ENCODE measurements at regions not wholly inside any gene's neighbourhood (a gene's known extent, or its start where the extent isn't known, plus 50 kb on each side); places are given as distances from the start of the nearest gene placed in this dataset.

DNA sequence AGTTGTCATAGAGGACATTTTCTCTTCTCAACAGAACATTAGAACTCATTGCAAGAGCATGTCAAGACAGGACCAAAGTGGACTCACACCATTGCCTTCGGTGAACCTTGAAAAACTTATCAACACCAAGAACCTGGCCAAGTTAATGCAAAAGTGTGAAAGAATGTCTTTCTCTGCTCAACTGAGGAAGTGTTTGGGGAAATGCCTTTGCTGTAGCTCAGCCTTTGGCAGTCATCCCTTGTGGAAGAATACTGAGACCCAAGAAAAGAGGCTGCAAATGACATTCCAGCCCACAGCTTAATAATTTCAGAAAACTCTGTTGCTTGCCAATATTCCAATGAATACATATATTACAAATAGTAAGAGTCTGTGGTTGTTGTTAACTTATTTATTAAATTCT is 728.8 kb upstream of the PIK3C3 start:
- H3K36me3 ChIP-seq: no peaks in the 10 kb centered on the region
- H3K4me3 ChIP-seq: no peak overlapping the region

DNA sequence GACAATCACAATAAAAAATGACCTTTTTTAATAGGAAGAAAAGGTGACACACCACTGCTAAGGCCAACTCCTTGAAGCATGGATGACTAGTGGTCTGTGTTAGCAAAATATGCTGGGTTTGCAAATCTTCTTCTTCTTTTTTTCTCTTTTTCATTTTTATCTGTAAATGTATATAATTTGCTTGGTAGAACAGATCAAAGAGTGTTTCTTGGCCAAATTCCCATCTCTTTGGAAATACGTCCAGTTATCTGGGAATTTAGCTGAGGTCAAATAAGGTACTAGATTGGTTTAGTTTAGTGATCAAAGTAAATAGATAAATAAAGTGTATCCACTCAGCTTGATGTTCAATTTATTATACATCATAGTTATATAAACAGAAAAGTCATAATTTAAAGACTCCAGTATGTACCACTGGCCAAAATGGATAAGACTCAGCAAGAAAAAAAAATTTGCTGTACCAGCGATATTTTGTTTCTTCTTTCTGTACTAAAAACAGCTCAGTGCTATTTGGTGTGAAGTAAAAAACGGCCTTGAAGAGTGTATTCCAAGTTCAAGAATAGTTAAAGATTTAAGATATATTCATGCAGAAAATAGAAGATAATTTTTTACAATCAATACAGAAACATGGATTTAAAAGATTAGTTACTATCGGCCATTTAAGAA is 738.6 kb upstream of the PIK3C3 start:
- Histone ChIP-seq H3K27ac (no peak overlapping the region), H3K27me3 (replicated peaks) (no peaks in the 10 kb centered on the region)
- no peak for DNase-seq (ENCODE audit: low read depth in 1 of 2, low spot score in 2 of 2)

More for the DNA sequence above, 728.8 kb upstream of the PIK3C3 start:
- Histone ChIP-seq H3K27me3 (replicated peaks) (no peaks in the 10 kb centered on the region), H3K9me3 (replicated peaks) (no peaks in the 10 kb centered on the region), H3K27ac (no peak overlapping the region), H3K4me1 (replicated peaks) (no peaks in the 10 kb centered on the region)
- DNase-seq (ENCODE audit: low read depth in 1 of 2, low spot score in 2 of 2): no peak

DNA sequence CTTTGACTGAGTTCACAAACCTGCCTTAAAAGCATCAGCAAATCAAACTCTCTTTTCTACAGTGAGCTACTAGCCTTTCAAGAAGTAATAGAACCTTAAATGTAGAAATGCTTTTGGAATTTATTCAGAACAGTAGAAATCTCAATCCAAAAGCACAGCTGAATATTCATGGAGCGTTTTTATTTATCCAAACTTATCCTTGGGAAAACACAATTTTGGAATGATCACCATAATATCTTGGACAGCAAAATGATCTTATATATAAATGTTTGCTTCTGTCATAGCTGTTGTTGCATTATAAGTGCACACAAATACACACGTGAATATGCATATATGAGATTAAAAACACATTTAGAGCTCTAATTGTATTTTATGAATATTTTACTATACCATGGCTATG is 747.3 kb upstream of the PIK3C3 start:
- Histone ChIP-seq H3K9me3 (replicated peaks) (no peaks in the 10 kb centered on the region), H3K4me3 (no peak overlapping the region), H3K4me1 (replicated peaks) (no peaks in the 10 kb centered on the region), H3K27ac (no peak overlapping the region), H3K27me3 (replicated peaks) (no peaks in the 10 kb centered on the region), H3K36me3 (no peaks in the 10 kb centered on the region)
- DNase-seq (ENCODE audit: low read depth in 1 of 2, low spot score in 2 of 2): no peak

More for the DNA sequence above, 738.6 kb upstream of the PIK3C3 start:
- no peak overlapping the region for H3K4me3 ChIP-seq
- no peaks in the 10 kb centered on the region for H3K36me3 ChIP-seq
- H3K9me3 ChIP-seq (replicated peaks): no peaks in the 10 kb centered on the region
- H3K4me1 ChIP-seq (replicated peaks): no peaks in the 10 kb centered on the region

DNA sequence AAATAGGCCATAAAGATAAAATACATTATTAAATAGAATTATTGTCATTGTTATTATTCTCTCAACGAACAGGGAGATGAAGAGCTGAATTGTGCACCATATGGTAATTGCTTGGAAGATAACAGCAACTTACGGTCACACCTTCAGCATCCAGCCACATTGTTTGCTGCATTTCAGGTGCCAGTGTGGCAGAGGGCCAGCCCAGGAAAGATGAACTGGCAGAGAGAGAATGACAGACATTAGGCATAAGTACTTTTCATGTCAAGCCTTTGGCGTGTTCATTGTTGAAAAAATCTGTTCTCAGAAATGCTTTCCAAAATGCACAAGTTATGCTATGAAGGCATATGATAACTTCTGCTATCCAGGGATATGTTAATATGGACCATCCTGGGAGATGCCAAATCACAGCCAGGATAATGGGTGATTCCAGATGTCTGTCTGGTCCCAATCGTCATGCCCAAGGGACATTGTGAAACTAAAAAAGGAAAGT is 748.6 kb upstream of the PIK3C3 start:
- Histone ChIP-seq H3K27me3 (replicated peaks) (no peaks in the 10 kb centered on the region), H3K27ac (no peak overlapping the region), H3K36me3 (no peaks in the 10 kb centered on the region), H3K4me1 (replicated peaks) (no peaks in the 10 kb centered on the region), H3K4me3 (no peak overlapping the region), H3K9me3 (replicated peaks) (no peaks in the 10 kb centered on the region)
- no peak for DNase-seq (ENCODE audit: low read depth in 1 of 2, low spot score in 2 of 2)

DNA sequence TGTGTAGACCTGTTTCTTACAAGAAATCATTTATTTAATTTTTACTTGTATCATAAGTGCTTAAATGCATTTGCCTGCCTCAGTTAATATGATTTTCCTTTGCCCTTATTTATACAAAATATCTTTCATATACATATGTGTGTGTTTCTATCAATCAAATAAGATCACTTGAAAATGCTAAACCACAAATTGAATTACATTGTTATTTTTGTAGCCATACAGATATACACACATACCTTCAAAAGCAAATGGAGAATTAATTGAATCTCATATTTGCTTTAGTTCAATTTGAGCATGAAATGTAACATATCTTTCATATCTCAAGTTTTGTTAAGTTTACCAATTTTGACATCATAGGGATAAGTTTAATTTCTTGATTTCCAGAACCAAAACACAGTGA is 755.8 kb upstream of the PIK3C3 start:
- no peaks in the 10 kb centered on the region for H3K9me3 ChIP-seq (replicated peaks)
- H3K27me3 ChIP-seq (replicated peaks): no peaks in the 10 kb centered on the region
- H3K4me3 ChIP-seq: no peak overlapping the region
- no peak overlapping the region for H3K27ac ChIP-seq
- DNase-seq (ENCODE audit: low read depth in 1 of 2, low spot score in 2 of 2): no peak
- H3K4me1 ChIP-seq (replicated peaks): no peaks in the 10 kb centered on the region
- H3K36me3 ChIP-seq: no peaks in the 10 kb centered on the region

DNA sequence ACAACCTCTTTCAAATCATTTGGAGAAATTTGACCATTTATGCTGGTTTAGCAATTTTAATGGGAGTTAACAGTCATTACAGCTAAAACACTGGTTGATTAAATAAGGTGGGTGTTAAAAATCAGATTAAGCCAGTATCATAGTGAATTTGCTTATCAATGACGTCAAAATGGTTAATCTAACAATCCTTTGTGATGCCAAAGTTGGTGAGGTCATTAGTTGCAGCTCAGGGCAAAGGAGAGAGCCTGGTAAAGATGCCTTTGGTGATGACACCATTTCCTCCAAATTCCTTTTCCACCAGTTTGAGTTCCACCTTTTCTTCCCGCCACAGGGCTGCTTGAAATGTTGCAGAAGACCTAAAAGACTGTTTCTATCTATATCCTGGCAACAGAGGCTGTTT is 757.1 kb upstream of the PIK3C3 start:
- H3K36me3 ChIP-seq: no peaks in the 10 kb centered on the region
- DNase-seq (ENCODE audit: low read depth in 1 of 2, low spot score in 2 of 2): no peak
- H3K27me3 ChIP-seq (replicated peaks): no peaks in the 10 kb centered on the region
- no peak overlapping the region for H3K27ac ChIP-seq
- H3K9me3 ChIP-seq (replicated peaks): no peaks in the 10 kb centered on the region
- no peaks in the 10 kb centered on the region for H3K4me1 ChIP-seq (replicated peaks)
- H3K4me3 ChIP-seq: no peak overlapping the region

DNA sequence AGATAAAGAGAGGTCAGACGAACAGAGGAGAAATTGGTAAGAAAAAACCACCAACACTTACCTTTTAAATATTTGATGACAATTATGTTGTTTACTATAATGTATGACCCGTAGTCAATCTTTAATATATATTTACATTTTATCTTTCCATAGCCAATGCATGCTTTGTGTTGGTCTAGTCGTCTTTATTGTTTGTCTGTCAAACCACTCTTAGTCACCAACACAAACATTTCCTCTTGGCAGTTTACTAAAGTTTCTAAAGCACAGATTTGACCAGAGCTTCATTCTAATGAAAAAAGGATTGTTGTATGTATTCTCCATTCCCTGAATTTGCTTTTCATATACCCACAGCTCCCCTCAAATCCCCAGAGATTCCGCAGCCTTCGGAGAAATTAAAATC is 784.7 kb upstream of the PIK3C3 start:
- no peak for DNase-seq (ENCODE audit: low read depth in 1 of 2, low spot score in 2 of 2)
- H3K4me3 ChIP-seq: no peak overlapping the region
- H3K36me3 ChIP-seq: no peaks in the 10 kb centered on the region
- H3K9me3 ChIP-seq (replicated peaks): no peaks in the 10 kb centered on the region
- no peak overlapping the region for H3K27ac ChIP-seq
- no peaks in the 10 kb centered on the region for H3K27me3 ChIP-seq (replicated peaks)
- no peaks in the 10 kb centered on the region for H3K4me1 ChIP-seq (replicated peaks)

DNA sequence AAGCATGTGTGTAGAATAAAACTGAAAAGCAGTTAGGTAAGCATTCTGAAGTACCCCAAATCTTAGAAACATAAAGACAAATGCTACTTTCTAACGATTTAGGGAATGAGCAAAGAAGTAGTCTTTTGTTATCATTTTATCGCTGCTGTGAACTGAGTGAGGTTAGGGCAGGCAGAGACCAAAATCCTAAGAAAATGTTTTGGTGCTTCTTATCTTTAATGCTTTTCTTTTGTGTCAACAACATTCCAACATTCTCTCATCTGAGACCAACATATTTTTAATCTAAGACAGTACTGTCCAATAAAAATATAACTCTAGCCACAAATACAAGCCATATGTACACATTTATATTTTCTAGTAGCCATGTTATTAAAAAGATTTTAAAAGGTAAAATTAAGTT is 789.4 kb upstream of the PIK3C3 start:
- DNase-seq (ENCODE audit: low read depth in 1 of 2, low spot score in 2 of 2): no peak
- H3K36me3 ChIP-seq: no peaks in the 10 kb centered on the region

DNA sequence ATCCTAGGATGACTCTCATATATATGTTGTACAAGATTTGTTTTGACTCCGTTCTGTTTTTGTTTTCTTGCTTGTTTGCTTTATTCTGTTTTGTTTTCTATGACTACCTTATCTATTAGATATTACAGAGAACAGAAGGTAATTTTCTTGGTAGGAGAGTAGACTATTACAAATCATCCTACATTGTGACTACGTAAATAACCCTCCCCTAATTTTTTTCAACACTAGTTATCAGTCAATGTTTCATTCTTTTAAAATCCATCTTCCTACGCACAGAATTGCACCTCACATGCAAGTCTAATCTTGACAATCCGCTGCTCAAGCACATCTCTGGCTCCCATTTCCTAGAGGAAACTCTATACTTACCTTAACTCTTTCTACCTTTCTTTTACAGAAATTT is 792.3 kb upstream of the PIK3C3 start:
- Histone ChIP-seq H3K4me1 (replicated peaks) (no peaks in the 10 kb centered on the region), H3K36me3 (no peaks in the 10 kb centered on the region), H3K27ac (no peak overlapping the region), H3K4me3 (no peak overlapping the region), H3K27me3 (replicated peaks) (no peaks in the 10 kb centered on the region), H3K9me3 (replicated peaks) (no peaks in the 10 kb centered on the region)
- no peak for DNase-seq (ENCODE audit: low read depth in 1 of 2, low spot score in 2 of 2)

More for the DNA sequence above, 789.4 kb upstream of the PIK3C3 start:
- Histone ChIP-seq H3K9me3 (replicated peaks) (no peaks in the 10 kb centered on the region), H3K27me3 (replicated peaks) (no peaks in the 10 kb centered on the region), H3K4me1 (replicated peaks) (no peaks in the 10 kb centered on the region), H3K27ac (no peak overlapping the region), H3K4me3 (no peak overlapping the region)

DNA sequence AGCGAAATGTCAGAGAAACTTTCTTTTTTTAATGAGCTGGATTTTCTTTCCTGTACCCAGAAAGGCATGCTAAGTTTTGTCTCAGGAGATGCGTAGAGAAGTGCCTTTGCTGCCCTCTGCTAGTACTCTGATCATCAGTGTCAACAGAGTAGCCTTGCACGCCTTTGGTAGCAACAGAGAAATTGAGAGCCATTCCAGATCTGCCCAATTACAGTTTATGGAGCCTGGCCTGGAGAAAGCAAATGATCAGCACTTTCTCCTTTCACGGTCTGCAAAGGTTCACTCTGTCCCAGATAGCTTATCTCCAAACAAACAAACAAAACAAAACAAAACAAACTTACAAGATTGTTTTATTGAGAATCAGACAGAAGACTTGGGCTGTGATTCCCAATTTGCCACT is 792.8 kb upstream of the PIK3C3 start:
- Histone ChIP-seq H3K27ac (no peak overlapping the region), H3K9me3 (replicated peaks) (no peaks in the 10 kb centered on the region), H3K36me3 (no peaks in the 10 kb centered on the region), H3K4me3 (no peak overlapping the region), H3K27me3 (replicated peaks) (no peaks in the 10 kb centered on the region), H3K4me1 (replicated peaks) (no peaks in the 10 kb centered on the region)
- no peak for DNase-seq (ENCODE audit: low read depth in 1 of 2, low spot score in 2 of 2)

DNA sequence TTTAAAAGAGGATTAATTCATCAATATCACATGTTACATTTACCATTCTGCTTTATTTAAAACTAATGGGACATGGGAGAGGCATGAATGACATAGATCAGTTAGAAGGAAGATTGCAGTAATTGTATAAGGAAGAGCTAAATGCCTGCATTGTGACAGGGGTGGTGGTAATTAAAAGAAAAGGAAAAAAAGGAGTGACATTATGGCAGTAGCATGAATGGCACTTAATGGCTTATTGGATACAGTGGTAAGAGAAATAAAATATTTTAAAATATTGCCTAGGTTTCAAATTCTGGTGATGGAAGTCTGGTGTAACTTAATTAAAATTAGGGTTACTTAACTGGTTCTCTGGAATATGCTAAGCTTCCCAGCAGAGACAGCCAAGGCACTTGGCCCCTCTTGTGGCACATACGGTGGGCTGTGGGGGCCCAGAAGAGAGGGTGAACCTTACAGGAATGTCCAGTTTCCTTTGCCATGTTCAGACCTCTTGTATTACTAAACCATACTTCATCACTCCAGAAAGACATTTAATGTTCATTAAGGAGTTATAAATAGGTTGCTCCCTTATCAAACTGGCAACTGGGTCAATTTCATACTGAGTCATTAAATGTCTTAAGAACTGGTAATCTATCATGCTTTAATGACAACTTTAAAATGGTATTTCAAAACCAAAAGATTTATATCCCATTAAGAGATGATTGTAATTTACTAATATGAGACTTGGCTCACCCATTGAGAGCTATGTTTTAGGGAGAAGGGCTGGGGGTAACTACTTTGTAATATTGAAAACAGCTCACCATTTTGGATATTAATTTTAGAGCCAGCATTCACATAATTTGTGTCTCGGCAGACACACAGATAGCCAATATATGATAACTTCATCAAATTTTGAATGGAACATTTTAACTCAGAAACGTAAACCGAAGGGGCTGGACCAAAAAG is 798.9 kb upstream of the PIK3C3 start:
- DNase-seq (ENCODE audit: low read depth in 1 of 2, low spot score in 2 of 2): no peak
- H3K9me3 ChIP-seq (replicated peaks): no peaks in the 10 kb centered on the region

DNA sequence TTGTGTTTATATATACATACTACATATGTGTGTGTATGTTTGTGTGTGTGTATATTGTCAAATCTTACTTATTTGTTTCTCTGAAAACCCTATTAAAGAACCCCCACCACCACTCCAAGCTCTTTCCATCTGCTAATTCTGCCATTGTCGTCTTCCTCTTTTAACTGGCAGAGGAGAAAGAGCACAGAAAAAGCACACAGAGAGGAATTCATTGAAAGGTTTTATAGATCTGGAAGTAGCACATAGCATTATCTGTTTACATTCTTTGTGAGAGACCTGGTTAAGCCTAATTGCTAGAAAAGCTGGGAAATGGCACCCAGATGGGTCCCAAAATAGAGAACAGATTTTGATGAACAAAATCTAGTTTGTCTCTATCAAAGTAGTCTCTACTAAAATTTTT is 800.0 kb upstream of the PIK3C3 start:
- no peak for DNase-seq (ENCODE audit: low read depth in 1 of 2, low spot score in 2 of 2)
- Histone ChIP-seq H3K27me3 (replicated peaks) (no peaks in the 10 kb centered on the region), H3K9me3 (replicated peaks) (no peaks in the 10 kb centered on the region), H3K4me3 (no peak overlapping the region), H3K27ac (no peak overlapping the region), H3K36me3 (no peaks in the 10 kb centered on the region), H3K4me1 (replicated peaks) (no peaks in the 10 kb centered on the region)

More for the DNA sequence above, 798.9 kb upstream of the PIK3C3 start:
- H3K27ac ChIP-seq: no peak overlapping the region
- no peaks in the 10 kb centered on the region for H3K36me3 ChIP-seq
- H3K4me3 ChIP-seq: no peak overlapping the region
- no peaks in the 10 kb centered on the region for H3K27me3 ChIP-seq (replicated peaks)
- no peaks in the 10 kb centered on the region for H3K4me1 ChIP-seq (replicated peaks)

DNA sequence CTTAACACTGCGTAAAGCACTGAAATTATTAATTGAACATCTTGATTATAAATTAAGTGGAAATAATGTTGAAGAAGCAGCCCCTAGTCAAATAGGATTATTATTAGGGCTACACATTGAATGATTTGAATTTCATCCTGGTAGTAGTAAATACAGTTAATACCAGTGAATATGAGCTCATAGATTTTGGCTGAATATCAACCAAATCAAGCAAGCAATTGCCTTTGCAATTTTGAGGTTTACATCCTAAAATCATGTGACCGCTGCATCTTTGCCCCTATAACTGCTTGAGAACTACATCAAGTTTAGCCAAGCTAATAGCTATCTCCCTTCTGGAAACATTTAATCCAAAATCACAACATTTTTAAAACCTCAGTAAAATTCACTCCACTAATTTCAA is 801.2 kb upstream of the PIK3C3 start:
- DNase-seq (ENCODE audit: low read depth in 1 of 2, low spot score in 2 of 2): no peak
- Histone ChIP-seq H3K27ac (no peak overlapping the region), H3K36me3 (no peaks in the 10 kb centered on the region), H3K27me3 (replicated peaks) (no peaks in the 10 kb centered on the region), H3K4me3 (no peak overlapping the region), H3K9me3 (replicated peaks) (no peaks in the 10 kb centered on the region), H3K4me1 (replicated peaks) (no peaks in the 10 kb centered on the region)

DNA sequence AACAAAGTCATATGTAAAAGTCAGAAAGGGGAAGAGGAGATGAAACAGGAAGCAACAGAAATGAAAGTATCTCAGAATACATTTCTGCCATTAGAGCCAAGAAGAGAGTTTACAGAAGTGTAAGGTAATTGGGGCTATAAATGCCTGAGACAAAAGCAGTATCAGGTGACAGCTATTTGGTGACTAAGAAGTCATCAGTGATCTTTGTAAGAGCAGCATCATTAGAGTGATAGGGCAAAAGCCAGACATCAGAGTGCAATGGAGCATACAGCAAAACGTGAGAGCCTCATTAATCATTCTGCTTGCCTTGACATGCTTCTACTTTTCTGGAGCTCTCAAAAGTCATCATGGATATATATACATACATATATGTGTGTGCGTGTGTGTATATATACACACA is 804.7 kb upstream of the PIK3C3 start:
- H3K27ac ChIP-seq: no peak overlapping the region
- no peaks in the 10 kb centered on the region for H3K27me3 ChIP-seq (replicated peaks)
- H3K9me3 ChIP-seq (replicated peaks): no peaks in the 10 kb centered on the region
- no peak for DNase-seq (ENCODE audit: low read depth in 1 of 2, low spot score in 2 of 2)
- H3K4me3 ChIP-seq: no peak overlapping the region
- H3K4me1 ChIP-seq (replicated peaks): no peaks in the 10 kb centered on the region
- H3K36me3 ChIP-seq: no peaks in the 10 kb centered on the region
